Adrenal gland (tissue), 5 donors: ENCODE measurements at regions not wholly inside any gene's neighbourhood (a gene's known extent, or its start where the extent isn't known, plus 50 kb on each side); places are given as distances from the start of the nearest gene placed in this dataset.

Source experiments
- POLR2A ChIP-seq, 2 donors: fragments of 450-650 bp; IDR thresholded peaks; one replicate each; pipeline ENCODE4 v1.6.1; 2017; ENCODE audit warnings: antibody characterized with exemption in 2 of 2, mild to moderate bottlenecking in 2 of 2, moderate library complexity in 1 of 2
- TF ChIP-seq, protein P1 (sequence below), 6 experiments: fragments of 450-650 bp in 4 of 6; fragments of 200-600 bp in 2 of 6; sonication (generic) in 1 of 6; IDR thresholded peaks; 1 replicate in 5 of 6; 2 replicates in 1 of 6; pipeline versions ENCODE4 v1.5.1 to v1.8.0; 2016 to 2021; ENCODE audit warnings: antibody characterized with exemption in 6 of 6, mild to moderate bottlenecking in 2 of 6, moderate library complexity in 1 of 6
- donor health status: DM: no; HTN: no; CAD: no.

DNA sequence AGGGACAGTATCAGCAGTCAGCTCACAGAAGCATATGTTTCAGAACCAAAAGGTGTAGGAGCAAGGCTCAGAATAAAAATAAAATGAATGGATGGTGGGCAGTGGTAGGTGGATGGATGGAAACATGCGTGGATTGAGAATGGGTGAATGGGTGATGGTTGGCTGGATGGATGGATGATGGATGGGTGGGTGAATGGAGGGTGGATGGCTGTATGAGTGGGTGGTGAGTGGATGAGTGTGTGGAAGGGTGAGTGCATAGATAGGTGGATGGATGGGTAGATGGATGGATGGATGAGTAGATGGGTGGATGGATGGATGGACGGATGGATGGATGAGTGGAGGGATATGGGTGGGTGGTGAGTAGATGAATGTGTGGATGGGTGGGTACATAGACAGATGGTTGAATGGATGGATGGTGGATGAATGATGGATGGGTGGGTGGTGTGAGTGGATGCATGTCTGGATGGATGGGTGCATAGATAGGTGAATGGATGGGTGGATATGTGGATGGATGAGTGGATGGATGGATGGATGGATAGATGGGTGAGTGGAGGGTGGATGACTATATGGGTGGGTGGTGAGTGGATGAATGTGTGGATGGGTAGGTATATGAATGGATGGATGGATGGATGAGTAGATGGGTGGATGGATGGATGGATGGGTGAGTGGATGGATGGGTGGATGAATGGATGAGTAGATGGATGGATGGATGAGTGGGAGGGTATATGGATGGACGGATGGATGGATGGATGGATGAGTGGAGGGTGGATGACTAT is 164.2 kb downstream of the C9orf50 start:
- TF ChIP-seq, protein P1, sequence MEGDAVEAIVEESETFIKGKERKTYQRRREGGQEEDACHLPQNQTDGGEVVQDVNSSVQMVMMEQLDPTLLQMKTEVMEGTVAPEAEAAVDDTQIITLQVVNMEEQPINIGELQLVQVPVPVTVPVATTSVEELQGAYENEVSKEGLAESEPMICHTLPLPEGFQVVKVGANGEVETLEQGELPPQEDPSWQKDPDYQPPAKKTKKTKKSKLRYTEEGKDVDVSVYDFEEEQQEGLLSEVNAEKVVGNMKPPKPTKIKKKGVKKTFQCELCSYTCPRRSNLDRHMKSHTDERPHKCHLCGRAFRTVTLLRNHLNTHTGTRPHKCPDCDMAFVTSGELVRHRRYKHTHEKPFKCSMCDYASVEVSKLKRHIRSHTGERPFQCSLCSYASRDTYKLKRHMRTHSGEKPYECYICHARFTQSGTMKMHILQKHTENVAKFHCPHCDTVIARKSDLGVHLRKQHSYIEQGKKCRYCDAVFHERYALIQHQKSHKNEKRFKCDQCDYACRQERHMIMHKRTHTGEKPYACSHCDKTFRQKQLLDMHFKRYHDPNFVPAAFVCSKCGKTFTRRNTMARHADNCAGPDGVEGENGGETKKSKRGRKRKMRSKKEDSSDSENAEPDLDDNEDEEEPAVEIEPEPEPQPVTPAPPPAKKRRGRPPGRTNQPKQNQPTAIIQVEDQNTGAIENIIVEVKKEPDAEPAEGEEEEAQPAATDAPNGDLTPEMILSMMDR (IDR thresholded peaks at IDR 0.05): no peak
- TF ChIP-seq POLR2A (IDR thresholded peaks at IDR 0.05): no peak
